Esophagus muscularis mucosa (tissue), 3 donors: ENCODE measurements at regions not wholly inside any gene's neighbourhood (a gene's known extent, or its start where the extent isn't known, plus 50 kb on each side); places are given as distances from the start of the nearest gene placed in this dataset.

Source experiments
- CTCF ChIP-seq, 3 experiments: fragments of 200-600 bp in 2 of 3; fragments of 450-650 bp in 1 of 3; sonication (generic) in 2 of 3; IDR thresholded peaks; one replicate each; pipeline ENCODE4 v1.5.1; 2017 to 2019; ENCODE audit warnings: antibody characterized with exemption in 3 of 3, mild to moderate bottlenecking in 2 of 3, moderate library complexity in 1 of 3
- POLR2A ChIP-seq: fragments of 450-650 bp; IDR thresholded peaks from one replicate; pipeline ENCODE4 v1.6.1; 2017; ENCODE audit warnings: antibody characterized with exemption, moderate library complexity, mild to moderate bottlenecking, low read depth
- POLR2AphosphoS5 ChIP-seq, 2 donors: sonication (generic); formaldehyde crosslinking; IDR thresholded peaks; one replicate each; pipeline ENCODE4 v1.6.1; 2017; ENCODE audit warnings: antibody characterized with exemption in 2 of 2

DNA sequence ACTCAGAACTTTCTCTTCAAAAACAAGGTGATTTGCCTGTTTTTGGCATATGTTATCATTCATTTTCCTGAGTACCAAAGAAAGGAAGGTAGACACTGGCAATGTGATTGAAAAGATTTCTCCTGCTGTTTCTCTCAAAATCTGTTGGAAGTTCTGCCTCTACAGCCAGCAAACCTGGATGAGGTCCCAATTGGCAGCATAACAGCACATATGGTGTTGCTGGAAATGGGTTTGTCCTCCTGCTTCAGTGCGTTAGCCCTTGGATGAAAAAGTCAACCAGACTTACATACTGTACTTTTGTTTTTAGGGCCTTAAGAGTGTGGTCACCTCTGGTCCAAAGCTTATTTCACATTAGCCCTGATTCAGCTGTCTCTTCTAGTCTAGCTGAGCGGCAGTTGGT is 237.6 kb upstream of the MME start:
- TF ChIP-seq CTCF (IDR thresholded peaks at IDR 0.05) (no peak), POLR2AphosphoS5 (IDR thresholded peaks at IDR 0.05) (no peak), POLR2A (no peak)
